ENCODE measurements at regions not wholly inside any gene's neighbourhood (a gene's known extent, or its start where the extent isn't known, plus 50 kb on each side); places are given as distances from the start of the nearest gene placed in this dataset.

DNA sequence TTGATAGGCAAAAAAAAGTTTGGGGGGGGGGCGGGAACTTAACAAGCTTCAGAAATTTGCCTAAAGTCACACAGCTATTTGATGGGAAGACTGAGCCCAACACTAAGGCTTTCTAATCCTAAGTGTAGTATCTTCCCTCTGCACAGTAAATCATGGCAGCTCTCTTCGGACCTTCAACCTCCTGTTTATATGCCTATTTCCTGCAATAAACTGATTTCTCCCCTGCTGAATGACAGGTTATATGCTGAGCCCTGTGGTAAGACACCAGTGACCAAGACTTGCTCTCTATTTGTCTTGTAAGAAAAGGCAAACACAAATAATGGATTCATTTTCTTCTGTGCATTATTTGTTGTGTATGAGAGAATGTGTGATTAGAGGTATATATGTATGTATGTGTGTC, 355.8 kb upstream of the ARRDC4 start:
- Histone ChIP-seq H3K79me2 (ENCODE audit: low read length) (no peaks in the 10 kb centered on the region), H3K36me3 (ENCODE audit: insufficient read depth, low read length) (no peaks in the 10 kb centered on the region), H3K4me3 (ENCODE audit: low read length) (no peak overlapping the region), H3K9ac (ENCODE audit: low read length) (no peak overlapping the region), H2AFZ (ENCODE audit: low read length) (no peak overlapping the region), H3K4me2 (ENCODE audit: low read depth, low read length, poor library complexity, severe bottlenecking) (no peak overlapping the region), H4K20me1 (ENCODE audit: insufficient read depth, low read depth, low read length) (no peaks in the 10 kb centered on the region), H3K9me2 (replicated peaks; ENCODE audit: insufficient read depth, low read length) (no peaks in the 10 kb centered on the region), H3K9me3 (ENCODE audit: low read length) (peaks cover 29% of the 10 kb centered on the region), H3K27ac (ENCODE audit: low read length) (no peak overlapping the region), H3K27me3 (ENCODE audit: low read length) (no peaks in the 10 kb centered on the region), H3K4me1 (ENCODE audit: low read length) (no peaks in the 10 kb centered on the region)
- DNase-seq: no peak

DNA sequence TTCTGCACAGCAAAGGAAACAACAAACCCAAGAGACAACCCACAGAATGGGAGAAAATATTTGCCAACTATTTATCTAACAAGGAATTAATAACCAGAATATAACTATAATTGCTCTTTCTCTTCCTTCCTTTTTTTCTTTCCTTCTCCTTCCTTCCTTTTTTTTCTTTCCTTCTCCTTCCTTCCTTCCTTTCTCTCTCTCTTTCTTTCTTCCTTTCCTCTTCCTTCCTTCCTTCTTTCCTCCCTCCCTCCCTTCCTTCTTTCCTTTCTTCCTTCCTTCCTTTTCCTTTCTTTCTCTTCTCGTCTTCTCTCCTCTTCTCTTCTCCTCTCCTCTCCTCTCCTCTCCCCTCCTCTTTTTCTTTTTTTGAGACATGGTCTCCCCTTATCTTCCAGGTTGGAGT, 345.4 kb upstream of the ARRDC4 start:
- Histone ChIP-seq H3K9ac (ENCODE audit: low read length) (no peak overlapping the region), H3K9me3 (ENCODE audit: low read length) (peaks cover 13% of the 10 kb centered on the region), H3K79me2 (ENCODE audit: low read length) (no peaks in the 10 kb centered on the region), H4K20me1 (ENCODE audit: insufficient read depth, low read depth, low read length) (no peaks in the 10 kb centered on the region), H2AFZ (ENCODE audit: low read length) (no peak overlapping the region), H3K27ac (ENCODE audit: low read length) (no peak overlapping the region), H3K27me3 (ENCODE audit: low read length) (no peaks in the 10 kb centered on the region), H3K4me3 (ENCODE audit: low read length) (no peak overlapping the region), H3K4me1 (ENCODE audit: low read length) (no peaks in the 10 kb centered on the region), H3K36me3 (ENCODE audit: insufficient read depth, low read length) (no peaks in the 10 kb centered on the region), H3K9me2 (replicated peaks; ENCODE audit: insufficient read depth, low read length) (no peaks in the 10 kb centered on the region), H3K4me2 (ENCODE audit: low read depth, low read length, poor library complexity, severe bottlenecking) (no peak overlapping the region)
- no peak for DNase-seq

DNA sequence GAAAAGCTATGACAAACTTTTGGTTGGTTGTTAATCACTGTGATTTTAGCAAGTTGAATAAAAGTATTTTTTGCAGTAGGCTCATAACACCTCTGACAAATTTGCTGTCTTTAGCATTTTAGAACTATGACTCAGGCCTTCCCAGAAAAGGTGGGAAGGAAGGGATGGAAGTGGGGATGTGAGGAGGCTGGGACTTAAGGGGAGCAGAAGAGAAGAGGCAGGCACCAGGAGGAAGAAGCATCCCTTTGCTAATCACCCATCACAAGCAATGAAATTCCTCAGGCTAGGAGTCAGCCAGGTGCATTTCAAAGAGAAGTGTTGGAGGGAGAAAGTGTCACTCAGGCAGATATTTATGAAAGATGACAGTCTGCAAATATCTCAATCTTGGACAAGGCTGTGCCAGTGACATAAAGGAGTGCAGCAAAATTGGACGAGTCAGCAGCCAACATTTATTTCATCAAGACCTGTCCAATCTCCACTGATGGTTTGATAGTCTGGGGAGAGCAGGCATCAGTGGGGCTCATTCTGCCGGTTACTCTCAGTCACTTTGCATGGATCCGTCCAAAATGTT, 337.3 kb upstream of the ARRDC4 start:
- H2AFZ ChIP-seq (ENCODE audit: low read length): no peak overlapping the region
- H3K27me3 ChIP-seq (ENCODE audit: low read length): no peaks in the 10 kb centered on the region
- no peak overlapping the region for H3K9ac ChIP-seq (ENCODE audit: low read length)
- H3K9me3 ChIP-seq (ENCODE audit: low read length): peaks cover 22% of the 10 kb centered on the region
- no peak for DNase-seq
- no peaks in the 10 kb centered on the region for H3K36me3 ChIP-seq (ENCODE audit: insufficient read depth, low read length)
- no peaks in the 10 kb centered on the region for H3K9me2 ChIP-seq (replicated peaks; ENCODE audit: insufficient read depth, low read length)
- H3K27ac ChIP-seq (ENCODE audit: low read length): no peak overlapping the region
- no peak overlapping the region for H3K4me3 ChIP-seq (ENCODE audit: low read length)
- no peaks in the 10 kb centered on the region for H3K4me1 ChIP-seq (ENCODE audit: low read length)
- no peaks in the 10 kb centered on the region for H3K79me2 ChIP-seq (ENCODE audit: low read length)
- H4K20me1 ChIP-seq (ENCODE audit: insufficient read depth, low read depth, low read length): no peaks in the 10 kb centered on the region
- no peak overlapping the region for H3K4me2 ChIP-seq (ENCODE audit: low read depth, low read length, poor library complexity, severe bottlenecking)

DNA sequence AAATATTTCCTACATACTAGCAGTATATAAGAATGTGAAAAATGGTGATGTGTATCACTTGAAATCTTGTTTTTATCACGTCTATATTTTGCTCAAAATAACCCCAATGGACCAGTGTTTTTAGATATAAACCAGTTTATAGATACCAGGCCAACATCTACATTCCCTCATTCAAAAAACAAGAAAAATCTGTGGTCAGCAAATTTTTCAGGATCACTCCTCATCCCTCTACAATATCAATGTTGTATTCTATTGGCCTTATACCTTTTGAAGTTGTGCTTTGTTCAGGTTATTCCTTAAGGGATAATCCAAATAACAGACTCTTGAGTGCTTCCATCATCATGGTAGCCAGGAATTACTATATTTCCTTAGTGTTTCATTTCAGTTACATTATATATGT, 332.9 kb upstream of the ARRDC4 start:
- Histone ChIP-seq H3K36me3 (ENCODE audit: insufficient read depth, low read length) (no peaks in the 10 kb centered on the region), H3K79me2 (ENCODE audit: low read length) (no peaks in the 10 kb centered on the region), H3K4me2 (ENCODE audit: low read depth, low read length, poor library complexity, severe bottlenecking) (no peak overlapping the region), H3K9ac (ENCODE audit: low read length) (no peak overlapping the region), H2AFZ (ENCODE audit: low read length) (no peak overlapping the region), H3K4me1 (ENCODE audit: low read length) (no peaks in the 10 kb centered on the region), H3K9me2 (replicated peaks; ENCODE audit: insufficient read depth, low read length) (no peaks in the 10 kb centered on the region), H3K27ac (ENCODE audit: low read length) (no peak overlapping the region), H3K9me3 (ENCODE audit: low read length) (peaks cover 25% of the 10 kb centered on the region), H3K27me3 (ENCODE audit: low read length) (no peaks in the 10 kb centered on the region), H4K20me1 (ENCODE audit: insufficient read depth, low read depth, low read length) (no peaks in the 10 kb centered on the region), H3K4me3 (ENCODE audit: low read length) (no peak overlapping the region)
- no peak for DNase-seq

DNA sequence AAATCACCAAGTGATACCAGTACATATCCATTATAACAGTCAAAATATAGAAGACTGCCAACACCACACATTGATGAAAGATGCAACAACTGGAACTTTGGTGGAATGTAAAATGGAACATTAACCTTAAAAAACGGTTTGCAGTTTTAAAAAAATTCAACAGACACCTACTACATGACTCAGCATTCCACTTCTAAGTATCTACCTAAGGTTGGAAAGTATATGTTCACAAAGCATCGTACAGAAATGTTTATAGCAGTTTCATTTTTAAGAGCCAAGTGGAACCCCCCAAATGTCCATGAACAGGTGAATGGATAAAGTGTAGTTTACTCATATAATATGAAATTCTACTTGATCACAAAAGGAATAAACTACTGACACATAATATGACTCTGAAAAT, 314.7 kb upstream of the ARRDC4 start:
- Histone ChIP-seq H4K20me1 (ENCODE audit: insufficient read depth, low read depth, low read length) (no peaks in the 10 kb centered on the region), H3K9me2 (replicated peaks; ENCODE audit: insufficient read depth, low read length) (no peaks in the 10 kb centered on the region), H3K4me3 (ENCODE audit: low read length) (no peak overlapping the region), H3K4me2 (ENCODE audit: low read depth, low read length, poor library complexity, severe bottlenecking) (no peak overlapping the region), H3K27me3 (ENCODE audit: low read length) (no peaks in the 10 kb centered on the region), H3K36me3 (ENCODE audit: insufficient read depth, low read length) (no peaks in the 10 kb centered on the region), H3K9me3 (ENCODE audit: low read length) (peaks cover 36% of the 10 kb centered on the region), H3K79me2 (ENCODE audit: low read length) (no peaks in the 10 kb centered on the region), H3K9ac (ENCODE audit: low read length) (no peak overlapping the region), H2AFZ (ENCODE audit: low read length) (no peak overlapping the region), H3K27ac (ENCODE audit: low read length) (no peak overlapping the region), H3K4me1 (ENCODE audit: low read length) (no peaks in the 10 kb centered on the region)
- no peak for DNase-seq

DNA sequence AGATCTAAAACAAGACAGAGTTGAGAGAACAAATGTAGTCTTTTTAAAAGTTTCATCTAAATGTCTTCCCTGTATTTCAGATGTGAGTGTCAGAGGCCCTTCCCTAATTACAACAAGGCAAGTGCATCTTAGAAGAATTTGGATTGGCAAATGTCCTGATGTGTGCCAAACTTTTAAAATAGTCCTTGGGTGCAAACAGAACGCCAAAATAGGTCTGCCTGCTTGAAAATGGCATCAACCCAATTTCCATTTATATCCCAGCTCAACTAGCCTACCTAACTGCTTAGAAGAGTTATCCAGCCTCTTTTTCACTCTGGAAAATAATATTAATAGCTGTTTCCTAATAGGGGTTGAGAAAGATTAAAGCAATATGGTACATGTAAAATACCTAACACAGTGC, 311.8 kb upstream of the ARRDC4 start:
- Histone ChIP-seq H3K4me3 (ENCODE audit: low read length) (no peak overlapping the region), H2AFZ (ENCODE audit: low read length) (no peak overlapping the region), H4K20me1 (ENCODE audit: insufficient read depth, low read depth, low read length) (no peaks in the 10 kb centered on the region), H3K4me2 (ENCODE audit: low read depth, low read length, poor library complexity, severe bottlenecking) (no peak overlapping the region), H3K9me3 (ENCODE audit: low read length) (peaks cover 28% of the 10 kb centered on the region), H3K36me3 (ENCODE audit: insufficient read depth, low read length) (no peaks in the 10 kb centered on the region), H3K27ac (ENCODE audit: low read length) (no peak overlapping the region), H3K79me2 (ENCODE audit: low read length) (no peaks in the 10 kb centered on the region), H3K9me2 (replicated peaks; ENCODE audit: insufficient read depth, low read length) (no peaks in the 10 kb centered on the region), H3K27me3 (ENCODE audit: low read length) (no peaks in the 10 kb centered on the region), H3K4me1 (ENCODE audit: low read length) (no peaks in the 10 kb centered on the region), H3K9ac (ENCODE audit: low read length) (no peak overlapping the region)
- DNase-seq: no peak

DNA sequence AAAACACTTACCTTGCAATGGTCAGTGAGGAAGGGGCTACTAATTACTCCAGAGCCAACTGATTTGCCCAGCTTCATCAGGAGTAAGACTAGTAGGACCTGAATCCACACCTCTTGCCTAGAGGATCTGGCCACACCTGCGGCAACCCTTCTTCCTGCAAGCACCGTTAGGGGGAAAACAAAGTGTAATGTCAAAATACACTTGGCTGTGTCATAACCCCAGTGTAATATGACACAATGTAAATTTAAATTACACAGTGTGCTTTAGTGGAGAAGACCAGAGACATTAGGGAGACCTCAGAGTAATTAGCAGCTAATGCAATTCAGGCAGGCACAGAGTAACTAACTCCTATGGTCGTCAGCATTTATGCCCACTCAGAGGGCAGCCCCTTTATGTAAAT, 308.5 kb upstream of the ARRDC4 start:
- no peaks in the 10 kb centered on the region for H3K9me2 ChIP-seq (replicated peaks; ENCODE audit: insufficient read depth, low read length)
- no peak overlapping the region for H2AFZ ChIP-seq (ENCODE audit: low read length)
- no peaks in the 10 kb centered on the region for H3K36me3 ChIP-seq (ENCODE audit: insufficient read depth, low read length)
- no peaks in the 10 kb centered on the region for H4K20me1 ChIP-seq (ENCODE audit: insufficient read depth, low read depth, low read length)
- H3K4me3 ChIP-seq (ENCODE audit: low read length): no peak overlapping the region
- no peak overlapping the region for H3K4me2 ChIP-seq (ENCODE audit: low read depth, low read length, poor library complexity, severe bottlenecking)
- no peak for DNase-seq
- H3K79me2 ChIP-seq (ENCODE audit: low read length): no peaks in the 10 kb centered on the region
- no peak overlapping the region for H3K27ac ChIP-seq (ENCODE audit: low read length)
- H3K27me3 ChIP-seq (ENCODE audit: low read length): no peaks in the 10 kb centered on the region
- no peaks in the 10 kb centered on the region for H3K4me1 ChIP-seq (ENCODE audit: low read length)
- peaks cover 30% of the 10 kb centered on the region for H3K9me3 ChIP-seq (ENCODE audit: low read length)
- no peak overlapping the region for H3K9ac ChIP-seq (ENCODE audit: low read length)

DNA sequence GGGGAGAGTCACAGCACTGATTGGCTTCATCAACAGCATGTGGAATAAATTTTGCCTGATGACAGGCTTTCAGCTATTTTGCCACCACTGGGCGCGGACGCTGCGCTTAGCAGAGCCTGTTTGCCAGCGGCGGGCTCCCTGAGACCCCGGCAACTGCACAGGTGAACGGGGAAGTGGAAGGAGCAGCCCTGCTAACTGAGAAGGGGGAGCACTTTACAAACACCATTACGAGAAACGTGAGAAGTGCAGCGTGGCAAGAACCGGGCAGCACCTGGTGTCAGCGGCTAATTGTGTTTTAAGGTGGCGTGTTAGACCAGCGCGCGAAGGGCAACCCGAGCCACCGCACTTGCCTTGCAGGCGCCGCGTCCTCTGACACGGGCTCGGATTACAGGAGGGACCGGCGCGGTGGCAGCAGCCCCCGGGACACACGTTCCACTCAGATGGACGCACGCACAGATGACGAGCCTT, 307.8 kb upstream of the ARRDC4 start:
- Histone ChIP-seq H3K79me2 (ENCODE audit: low read length) (no peaks in the 10 kb centered on the region), H3K4me1 (ENCODE audit: low read length) (no peaks in the 10 kb centered on the region), H3K27ac (ENCODE audit: low read length) (no peak overlapping the region), H3K4me3 (ENCODE audit: low read length) (no peak overlapping the region), H3K9me3 (ENCODE audit: low read length) (peaks cover 27% of the 10 kb centered on the region), H2AFZ (ENCODE audit: low read length) (no peak overlapping the region), H3K9ac (ENCODE audit: low read length) (no peak overlapping the region), H3K4me2 (ENCODE audit: low read depth, low read length, poor library complexity, severe bottlenecking) (no peak overlapping the region), H3K27me3 (ENCODE audit: low read length) (no peaks in the 10 kb centered on the region), H4K20me1 (ENCODE audit: insufficient read depth, low read depth, low read length) (no peaks in the 10 kb centered on the region), H3K9me2 (replicated peaks; ENCODE audit: insufficient read depth, low read length) (no peaks in the 10 kb centered on the region), H3K36me3 (ENCODE audit: insufficient read depth, low read length) (no peaks in the 10 kb centered on the region)
- DNase-seq: no peak

DNA sequence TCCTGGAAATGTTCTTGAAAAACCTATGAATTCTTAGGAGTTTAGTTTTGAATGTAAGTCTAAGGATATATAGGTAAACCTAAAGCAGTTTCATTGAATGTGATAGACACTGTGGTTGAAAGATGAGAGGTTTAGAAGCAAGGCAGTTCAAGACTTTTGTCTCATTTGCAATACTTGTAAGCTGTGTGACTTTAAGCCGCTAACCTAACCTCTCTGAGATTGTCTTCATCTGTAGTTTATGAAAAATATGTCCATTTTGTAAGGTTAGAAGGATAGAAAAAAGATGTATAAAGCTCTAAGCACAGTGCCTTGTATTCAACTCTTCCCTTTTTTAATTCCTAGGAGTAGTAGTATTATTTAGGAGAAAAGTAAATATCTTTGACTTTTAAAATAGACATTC, 306.6 kb upstream of the ARRDC4 start:
- Histone ChIP-seq H3K79me2 (ENCODE audit: low read length) (no peaks in the 10 kb centered on the region), H2AFZ (ENCODE audit: low read length) (no peak overlapping the region), H3K9me3 (ENCODE audit: low read length) (peaks cover 23% of the 10 kb centered on the region), H4K20me1 (ENCODE audit: insufficient read depth, low read depth, low read length) (no peaks in the 10 kb centered on the region), H3K27me3 (ENCODE audit: low read length) (no peaks in the 10 kb centered on the region), H3K36me3 (ENCODE audit: insufficient read depth, low read length) (no peaks in the 10 kb centered on the region), H3K27ac (ENCODE audit: low read length) (no peak overlapping the region), H3K9ac (ENCODE audit: low read length) (no peak overlapping the region), H3K4me3 (ENCODE audit: low read length) (no peak overlapping the region), H3K4me2 (ENCODE audit: low read depth, low read length, poor library complexity, severe bottlenecking) (no peak overlapping the region), H3K4me1 (ENCODE audit: low read length) (no peaks in the 10 kb centered on the region), H3K9me2 (replicated peaks; ENCODE audit: insufficient read depth, low read length) (no peaks in the 10 kb centered on the region)
- DNase-seq: no peak

Measured in Karpas-422 (cell line).